ENCODE measurements at regions not wholly inside any gene's neighbourhood (a gene's known extent, or its start where the extent isn't known, plus 50 kb on each side); places are given as distances from the start of the nearest gene placed in this dataset.
"Not testable (repeated sequence)": the region's sequence is repeated elsewhere in the genome, so short reads cannot be mapped to it uniquely, and the experiment has no call there.

GRCh38 chr3:78512786-78513185 lies 1255.0 kb downstream of the ROBO1 start:
- DNase-seq (ENCODE audit: low spot score), result not testable (repeated sequence)

DNA sequence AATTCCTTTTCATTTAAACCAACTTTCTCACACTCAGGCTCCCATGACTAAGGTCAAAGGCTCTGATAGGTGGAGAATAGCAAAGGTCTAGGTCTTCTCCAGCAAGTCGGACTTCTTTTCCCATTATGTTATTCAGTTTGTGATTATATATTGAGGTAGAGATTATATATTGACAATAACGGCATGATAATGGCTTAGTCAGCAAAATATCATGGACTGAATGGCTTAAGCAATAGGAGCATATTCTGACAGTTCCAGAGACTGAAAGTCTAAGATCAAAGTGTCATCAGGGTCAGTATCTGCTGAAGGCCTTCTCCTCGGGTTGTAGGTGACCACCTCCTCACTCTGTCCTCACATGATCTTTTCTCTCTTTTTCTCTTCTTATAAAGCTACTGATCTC lies 1251.4 kb downstream of the ROBO1 start:
- no peak for DNase-seq (ENCODE audit: low spot score)

GRCh38 chr3:78516937-78517336 lies 1250.9 kb downstream of the ROBO1 start:
- DNase-seq (ENCODE audit: low spot score), result no peak

DNA sequence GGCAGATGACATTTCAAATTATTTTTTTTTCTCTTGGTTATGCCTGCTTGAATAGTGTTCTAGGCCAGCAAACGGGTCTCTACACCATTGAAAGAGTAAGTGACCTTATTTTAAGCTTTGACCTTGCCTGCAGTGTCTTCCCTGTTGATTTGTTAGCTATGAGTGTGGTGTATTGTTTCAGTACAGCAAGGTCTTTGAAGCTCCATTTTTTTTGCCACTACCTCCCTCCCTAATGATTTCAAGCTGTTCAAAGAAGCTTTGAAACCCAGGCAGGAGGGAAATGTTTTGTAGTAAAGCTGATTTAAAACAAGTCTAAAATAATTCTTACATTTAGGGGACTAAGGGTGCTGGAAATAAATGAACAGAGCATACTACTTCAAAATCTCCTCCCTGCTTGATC lies 1249.8 kb downstream of the ROBO1 start:
- DNase-seq (ENCODE audit: low spot score), result no peak

- DNase-seq (ENCODE audit: low spot score), result no peak
These were observed 1248.5 kb downstream of the ROBO1 start for GRCh38 chr3:78519281-78519680.

DNA sequence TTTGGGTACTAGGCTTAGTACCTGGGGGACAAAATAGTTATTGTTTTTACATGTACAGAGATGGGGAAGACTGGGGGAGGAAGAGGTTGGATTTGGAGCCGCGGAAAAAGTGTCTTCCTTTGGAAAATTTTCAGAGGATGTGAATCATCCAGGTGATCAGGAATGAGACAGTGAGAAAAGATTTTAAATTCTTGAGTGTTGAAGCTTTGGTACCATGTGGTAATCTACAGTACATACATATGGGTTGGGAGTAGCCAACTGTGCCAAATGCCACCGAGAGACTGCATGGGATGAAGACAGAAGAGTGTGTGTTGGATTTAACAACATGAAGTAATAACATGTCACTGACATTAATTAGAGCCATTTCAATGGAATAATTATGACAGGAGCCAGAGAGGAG lies 1238.2 kb downstream of the ROBO1 start:
- DNase-seq (ENCODE audit: low spot score), result no peak

DNA sequence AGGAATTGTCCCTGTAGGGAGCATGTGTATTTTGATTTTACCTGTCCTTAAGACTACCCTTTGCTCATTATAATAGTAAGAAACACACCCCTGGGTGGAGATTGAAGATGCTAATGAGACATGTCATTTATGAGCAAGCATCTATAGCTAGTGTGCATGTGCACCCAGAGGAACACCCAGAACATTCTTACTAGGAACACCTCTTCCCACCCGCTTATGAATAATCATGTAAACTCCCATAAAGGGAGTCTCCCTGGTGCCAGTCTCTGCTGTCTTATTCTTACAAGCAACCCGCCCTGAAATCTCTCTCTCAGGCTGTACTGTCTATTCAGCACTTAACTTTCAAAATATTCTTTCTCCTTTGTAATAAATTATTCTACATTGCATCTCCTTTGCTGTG lies 1227.3 kb downstream of the ROBO1 start:
- no peak for DNase-seq (ENCODE audit: low spot score)

GRCh38 chr3:78545827-78546226 lies 1222.0 kb downstream of the ROBO1 start:
- no peak for DNase-seq (ENCODE audit: low spot score)

All from A172 (cell line).